Heart right ventricle (tissue), 16 donors: ENCODE measurements at regions not wholly inside any gene's neighbourhood (a gene's known extent, or its start where the extent isn't known, plus 50 kb on each side); places are given as distances from the start of the nearest gene placed in this dataset.
"Not testable (repeated sequence)": the region's sequence is repeated elsewhere in the genome, so short reads cannot be mapped to it uniquely, and the experiment has no call there.

Experiments used
- ATAC-seq, 8 donors: fragments of 200-7000 bp; cut with Tn5 transposase; one replicate each; pipeline ENCODE4 v1.9.1; 2020; ENCODE audit warnings: mild to moderate bottlenecking in 8 of 8, moderate library complexity in 8 of 8, moderate number of reproducible peaks in 1 of 8
- DNase-seq, 2 donors: peaks; one replicate each; pipeline ENCODE4 v3.0.0-alpha.2; 2020
- H3K27ac ChIP-seq, 10 donors: fragments of 200-600 bp; sonication (generic) in 2 of 10; one replicate each; pipeline versions ENCODE4 v1.5.0 to v1.8.0; 2020 to 2022; ENCODE audit warnings: mild to moderate bottlenecking in 3 of 10
- H3K27me3 ChIP-seq, 7 donors: fragments of 200-600 bp; one replicate each; pipeline ENCODE4 v1.8.0; 2021 to 2022; ENCODE audit warnings: mild to moderate bottlenecking in 2 of 7
- H3K36me3 ChIP-seq, 9 donors: fragments of 200-600 bp; sonication (generic) in 1 of 9; one replicate each; pipeline versions ENCODE4 v1.5.0 to v1.8.0; 2020 to 2022; ENCODE audit warnings: mild to moderate bottlenecking in 2 of 9
- H3K4me1 ChIP-seq, 9 donors: fragments of 200-600 bp; sonication (generic) in 1 of 9; one replicate each; pipeline versions ENCODE4 v1.5.0 to v1.8.0; 2020 to 2022; ENCODE audit warnings: mild to moderate bottlenecking in 4 of 9
- H3K4me3 ChIP-seq, 10 donors: fragments of 200-600 bp; sonication (generic) in 2 of 10; one replicate each; pipeline versions ENCODE4 v1.5.0 to v1.8.0; 2020 to 2022; ENCODE audit warnings: mild to moderate bottlenecking in 7 of 10, moderate library complexity in 2 of 10
- H3K9me3 ChIP-seq, 11 donors: fragments of 200-600 bp in 10 of 11; sonication (generic) in 2 of 11; one replicate each; pipeline versions ENCODE4 v1.5.0 to v1.8.0; 2013 to 2022; ENCODE audit warnings: mild to moderate bottlenecking in 2 of 11, control low read depth in 1 of 11, moderate library complexity in 1 of 11
- WGBS, 2 donors: extraction: QIAGEN DNeasy Blood & Tissue Kit; methylation state at CpG; one replicate each; pipeline ENCODE4 v1.1.7; 2013; ENCODE audit warnings: inconsistent platforms in 1 of 2; 5-methylcytosine and 5-hydroxymethylcytosine counted together
- intact Hi-C, 10 donors: fragments of 100-400 bp; cut with DNase I; formaldehyde crosslinking; loops; one replicate each; pipeline versions ENCODE4 v1.11.1 to v1.14.2; 2022
- TF ChIP-seq, protein P1 (sequence below), 9 donors: fragments of 200-600 bp; sonication (generic) in 2 of 9; IDR thresholded peaks; one replicate each; pipeline versions ENCODE4 v1.5.0 to v1.8.0; 2021 to 2022; ENCODE audit warnings: antibody characterized with exemption in 9 of 9, mild to moderate bottlenecking in 5 of 9, moderate library complexity in 1 of 9
- donor health status: Arrhythmogenic right ventricular cardiomyopathy.
- donor health status: ischemic (EF 13 %, LVEDD 7.1; RV severe dilation, severe dysfunction).
- donor health status: healthy with polysubstance abuse.
- donor health status: DM: no; HTN: yes; CAD: no.
- donor health status: DM: no; HTN: no; CAD: no.
- donor health status: ischemic (EF 25% LVEDD 6.9; RV normal size, moderate dysfunction).
- donor health status: ischemic (EF 25% LVEDD 5.7; RV mildly dilated, moderate dysfunction).
- donor health status: healthy.
- donor health status: DM: yes; HTN: yes; CAD: no.
- donor health status: Ischemic cardiomyopathy.
- donor health status: ischemic (EF 35%, LVEDD 5.7; RV mildly dilated, moderate dysfunction).
- donor health status: nonischemic (EF 11% LVEDD 7.7; RV severe dilation, severe dysfunction).
- donor health status: DM: yes; HTN: yes; CAD: no.
- donor health status: PGD.
- donor health status: ischemic (EF 29% LVEDD 5.4; RV normal size, mild dysfunction).
- donor health status: nonischemic (EF 23%, LVEDD 6.1; RV moderate dilation, normal function).

DNA sequence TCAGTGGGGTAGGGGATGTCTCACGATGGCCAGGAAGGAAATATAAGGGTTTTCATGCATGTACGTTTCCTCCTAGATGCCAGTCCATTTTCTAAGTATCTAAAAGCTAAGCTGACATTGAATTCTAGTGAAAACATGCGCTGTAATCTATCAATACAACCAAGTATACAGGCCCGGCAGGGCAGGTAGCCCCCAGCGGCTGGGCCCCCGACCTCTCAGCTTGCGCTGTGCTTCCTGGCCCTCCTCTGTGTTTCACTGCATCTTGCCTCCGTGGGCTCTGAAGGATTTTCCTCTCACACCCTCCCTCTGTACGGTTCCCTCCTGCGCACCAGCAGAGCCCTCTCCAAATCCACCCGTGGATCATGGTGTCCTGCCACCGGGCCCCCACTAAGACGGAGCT lies 524.8 kb downstream of the ZNF516 start:
- intact Hi-C loops = no loop called here
- ATAC-seq = no peak

DNA sequence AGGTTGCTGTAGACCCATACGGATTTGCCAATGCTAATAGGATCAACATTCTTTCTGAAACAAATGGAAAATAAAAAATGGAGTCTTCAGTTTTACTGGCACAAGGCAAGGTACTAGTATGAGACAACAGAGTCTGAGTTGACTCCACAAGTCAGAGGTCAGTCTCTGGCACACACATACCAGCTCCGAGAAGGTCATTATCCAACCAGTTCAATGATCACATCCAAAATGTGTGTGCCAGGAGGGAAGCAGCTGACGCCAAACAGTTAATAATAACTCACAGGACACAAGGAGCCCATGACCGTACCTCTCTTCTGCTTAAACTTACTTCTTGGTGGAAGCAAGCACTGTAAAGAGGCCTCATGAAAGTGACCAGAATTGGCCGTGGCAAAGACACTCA lies 528.6 kb downstream of the ZNF516 start:
- Histone ChIP-seq H3K27me3 (no peaks in the 10 kb centered on the region), H3K9me3 (no peaks in the 10 kb centered on the region), H3K36me3 (no peaks in the 10 kb centered on the region), H3K4me1 (peaks cover 0 to 8% (median 0%) of the 10 kb centered on the region in 9 donors), H3K4me3 (no peak overlapping the region), H3K27ac (no peak overlapping the region)
- WGBS, 2 donors = 70 to 78% methylated on average over 5 of the region's 5 CpGs
- intact Hi-C loops = no loop called here
- peak in 3 of 8 donors; percentile 53 to 91 (median 81) for ATAC-seq
- TF ChIP-seq, protein P1, sequence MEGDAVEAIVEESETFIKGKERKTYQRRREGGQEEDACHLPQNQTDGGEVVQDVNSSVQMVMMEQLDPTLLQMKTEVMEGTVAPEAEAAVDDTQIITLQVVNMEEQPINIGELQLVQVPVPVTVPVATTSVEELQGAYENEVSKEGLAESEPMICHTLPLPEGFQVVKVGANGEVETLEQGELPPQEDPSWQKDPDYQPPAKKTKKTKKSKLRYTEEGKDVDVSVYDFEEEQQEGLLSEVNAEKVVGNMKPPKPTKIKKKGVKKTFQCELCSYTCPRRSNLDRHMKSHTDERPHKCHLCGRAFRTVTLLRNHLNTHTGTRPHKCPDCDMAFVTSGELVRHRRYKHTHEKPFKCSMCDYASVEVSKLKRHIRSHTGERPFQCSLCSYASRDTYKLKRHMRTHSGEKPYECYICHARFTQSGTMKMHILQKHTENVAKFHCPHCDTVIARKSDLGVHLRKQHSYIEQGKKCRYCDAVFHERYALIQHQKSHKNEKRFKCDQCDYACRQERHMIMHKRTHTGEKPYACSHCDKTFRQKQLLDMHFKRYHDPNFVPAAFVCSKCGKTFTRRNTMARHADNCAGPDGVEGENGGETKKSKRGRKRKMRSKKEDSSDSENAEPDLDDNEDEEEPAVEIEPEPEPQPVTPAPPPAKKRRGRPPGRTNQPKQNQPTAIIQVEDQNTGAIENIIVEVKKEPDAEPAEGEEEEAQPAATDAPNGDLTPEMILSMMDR (IDR thresholded peaks at IDR 0.05) = no peak
- no peak for DNase-seq

More for the DNA sequence above, 524.8 kb downstream of the ZNF516 start:
- Histone ChIP-seq H3K27me3 (no peaks in the 10 kb centered on the region), H3K4me3 (no peak overlapping the region), H3K4me1 (peaks cover 0 to 8% (median 0%) of the 10 kb centered on the region in 9 donors), H3K36me3 (no peaks in the 10 kb centered on the region), H3K27ac (no peak overlapping the region), H3K9me3 (no peaks in the 10 kb centered on the region)
- 87 to 92% methylated on average over 13 of the region's 13 CpGs for WGBS, 2 donors
- TF ChIP-seq, protein P1 (IDR thresholded peaks at IDR 0.05) = no peak
- no peak for DNase-seq

DNA sequence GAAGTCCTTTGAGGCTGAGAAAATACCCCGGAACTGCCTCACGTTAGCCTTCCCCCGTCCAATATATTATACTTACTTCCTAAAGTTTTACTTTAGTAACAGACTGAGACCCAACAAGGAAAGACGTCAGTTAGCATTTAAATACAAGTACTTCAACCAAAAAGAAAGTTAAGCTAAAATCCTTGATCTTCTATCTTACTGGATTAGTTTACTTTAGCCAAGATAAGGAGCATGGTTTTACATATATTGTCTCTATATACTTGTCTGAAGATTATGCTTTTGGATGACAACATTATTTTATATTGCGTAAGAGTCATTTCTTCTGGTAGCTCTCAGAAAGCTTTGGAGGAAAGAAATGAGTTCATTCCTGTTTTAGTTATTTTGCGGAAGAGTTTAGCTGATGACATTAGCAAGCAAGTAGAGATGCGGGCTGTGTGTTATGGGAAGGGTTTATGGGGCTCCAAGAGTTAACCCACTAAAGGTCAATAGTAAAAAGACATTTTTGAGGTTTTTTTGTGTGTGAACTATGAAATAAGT lies 532.9 kb downstream of the ZNF516 start:
- no peak overlapping the region for H3K27ac ChIP-seq
- intact Hi-C loops = no loop called here
- 85 to 93% methylated on average over 7 of the region's 7 CpGs for WGBS, 2 donors

DNA sequence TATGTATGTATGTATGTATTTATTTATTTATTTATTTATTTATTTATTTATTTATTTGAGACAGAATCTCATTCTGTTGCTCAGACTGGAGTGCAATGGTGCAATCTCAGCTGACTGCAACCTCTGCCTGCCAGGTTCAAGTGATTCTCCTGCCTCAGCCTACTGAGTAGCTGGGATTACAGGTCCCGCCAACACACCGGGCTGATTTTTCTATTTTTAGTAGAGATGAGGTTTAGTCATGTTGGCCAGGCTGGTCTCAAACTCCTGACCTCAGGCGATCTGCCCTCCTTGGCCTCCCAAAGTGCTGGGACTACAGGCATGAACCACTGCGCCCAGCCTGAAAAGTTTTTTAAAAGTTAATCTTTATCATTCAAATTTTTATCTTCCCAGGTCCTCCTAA lies 532.9 kb upstream of the SMIM21 start:
- WGBS, 2 donors = 65 to 86% methylated on average over 4 of the region's 4 CpGs

More for the DNA sequence above, 532.9 kb downstream of the ZNF516 start:
- Histone ChIP-seq H3K4me1 (peaks cover 0 to 8% (median 0%) of the 10 kb centered on the region in 9 donors), H3K27me3 (no peaks in the 10 kb centered on the region), H3K36me3 (no peaks in the 10 kb centered on the region), H3K9me3 (no peaks in the 10 kb centered on the region), H3K4me3 (no peak overlapping the region)
- TF ChIP-seq, protein P1 (IDR thresholded peaks at IDR 0.05) = no peak
- DNase-seq (no peak), ATAC-seq (no peak)

DNA sequence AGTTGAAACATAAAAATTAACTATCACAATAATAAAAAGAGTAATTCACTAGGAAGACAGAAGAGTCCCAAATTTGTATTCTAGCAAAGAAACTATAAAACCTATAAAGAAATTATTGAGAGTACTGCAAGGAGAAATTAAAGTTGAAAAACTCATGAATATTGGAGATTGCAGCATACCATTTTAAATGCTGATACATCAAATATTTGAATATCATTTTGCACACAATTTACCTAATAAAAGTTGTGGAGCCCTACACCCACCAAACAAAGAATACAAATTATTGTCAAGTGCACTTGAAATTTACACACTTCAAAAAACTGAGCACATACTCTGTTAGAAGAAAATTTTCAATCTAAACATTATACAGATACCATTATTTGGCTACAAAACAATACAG lies 531.6 kb upstream of the SMIM21 start:
- TF ChIP-seq, protein P1 (IDR thresholded peaks at IDR 0.05) = no peak
- Histone ChIP-seq H3K27me3 (no peaks in the 10 kb centered on the region), H3K9me3 (peaks cover 0 to 22% (median 0%) of the 10 kb centered on the region in 11 donors), H3K4me1 (peaks cover 0 to 5% (median 0%) of the 10 kb centered on the region in 9 donors), H3K36me3 (no peaks in the 10 kb centered on the region), H3K27ac (no peak overlapping the region), H3K4me3 (no peak overlapping the region)
- DNase-seq (no peak), ATAC-seq (no peak)
- intact Hi-C loops = no loop called here

More for the DNA sequence above, 532.9 kb upstream of the SMIM21 start:
- H3K4me3 ChIP-seq, H3K27me3 ChIP-seq, H3K4me1 ChIP-seq, H3K27ac ChIP-seq, intact Hi-C loops, H3K36me3 ChIP-seq, DNase-seq: not testable (repeated sequence)
- H3K9me3 ChIP-seq = peaks cover 0 to 14% (median 0%) of the 10 kb centered on the region in 11 donors
- peak in 1 of 8 donors; percentile 33 for ATAC-seq
